ENCODE measurements at regions not wholly inside any gene's neighbourhood (a gene's known extent, or its start where the extent isn't known, plus 50 kb on each side); places are given as distances from the start of the nearest gene placed in this dataset.

- TF ChIP-seq, protein P1, sequence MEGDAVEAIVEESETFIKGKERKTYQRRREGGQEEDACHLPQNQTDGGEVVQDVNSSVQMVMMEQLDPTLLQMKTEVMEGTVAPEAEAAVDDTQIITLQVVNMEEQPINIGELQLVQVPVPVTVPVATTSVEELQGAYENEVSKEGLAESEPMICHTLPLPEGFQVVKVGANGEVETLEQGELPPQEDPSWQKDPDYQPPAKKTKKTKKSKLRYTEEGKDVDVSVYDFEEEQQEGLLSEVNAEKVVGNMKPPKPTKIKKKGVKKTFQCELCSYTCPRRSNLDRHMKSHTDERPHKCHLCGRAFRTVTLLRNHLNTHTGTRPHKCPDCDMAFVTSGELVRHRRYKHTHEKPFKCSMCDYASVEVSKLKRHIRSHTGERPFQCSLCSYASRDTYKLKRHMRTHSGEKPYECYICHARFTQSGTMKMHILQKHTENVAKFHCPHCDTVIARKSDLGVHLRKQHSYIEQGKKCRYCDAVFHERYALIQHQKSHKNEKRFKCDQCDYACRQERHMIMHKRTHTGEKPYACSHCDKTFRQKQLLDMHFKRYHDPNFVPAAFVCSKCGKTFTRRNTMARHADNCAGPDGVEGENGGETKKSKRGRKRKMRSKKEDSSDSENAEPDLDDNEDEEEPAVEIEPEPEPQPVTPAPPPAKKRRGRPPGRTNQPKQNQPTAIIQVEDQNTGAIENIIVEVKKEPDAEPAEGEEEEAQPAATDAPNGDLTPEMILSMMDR (conservative IDR thresholded peaks at IDR 0.05), result no peak
- TF ChIP-seq ZFX (IDR thresholded peaks at IDR 0.05), result no peak
These were observed 550.0 kb downstream of the BNC2 start for GRCh38 chr9:16320338-16320902.
